ENCODE measurements at regions not wholly inside any gene's neighbourhood (a gene's known extent, or its start where the extent isn't known, plus 50 kb on each side); places are given as distances from the start of the nearest gene placed in this dataset.

DNA sequence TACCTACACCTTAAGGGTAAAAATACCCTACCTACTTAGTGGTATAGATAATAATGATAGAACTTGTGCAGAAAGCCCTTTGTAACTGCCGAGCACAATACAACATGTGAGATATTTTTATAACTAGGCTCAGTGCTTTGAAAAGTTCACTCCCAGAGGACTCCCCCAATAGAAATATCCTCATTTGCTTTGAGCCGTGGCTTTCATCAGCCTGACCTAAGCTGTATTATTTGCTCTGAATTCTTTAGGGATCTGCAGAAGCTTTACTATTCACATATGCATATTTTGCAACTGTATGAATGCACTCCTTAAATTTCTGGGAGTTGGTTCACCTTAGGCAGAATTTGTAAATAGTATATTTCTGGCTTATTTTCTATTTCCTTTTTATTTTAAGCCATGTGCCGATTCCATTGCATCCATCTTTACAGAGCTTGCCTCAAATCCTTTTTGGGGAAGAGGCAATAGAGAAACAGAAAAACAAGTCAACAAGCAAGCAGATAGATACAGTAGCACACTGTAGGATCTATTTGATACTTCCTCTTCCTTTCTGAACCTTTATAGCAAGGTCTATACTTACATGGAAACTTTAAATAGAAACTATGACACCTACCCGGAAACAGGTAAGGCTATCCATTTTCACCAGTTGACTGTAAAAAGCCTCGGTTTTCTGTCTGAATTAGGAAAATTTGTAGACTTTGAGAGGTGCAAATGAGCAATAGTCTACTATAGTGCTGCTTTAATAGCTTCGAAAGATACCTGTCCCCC lies 242.5 kb upstream of the VCX3A start:
- no peak for DNase-seq

DNA sequence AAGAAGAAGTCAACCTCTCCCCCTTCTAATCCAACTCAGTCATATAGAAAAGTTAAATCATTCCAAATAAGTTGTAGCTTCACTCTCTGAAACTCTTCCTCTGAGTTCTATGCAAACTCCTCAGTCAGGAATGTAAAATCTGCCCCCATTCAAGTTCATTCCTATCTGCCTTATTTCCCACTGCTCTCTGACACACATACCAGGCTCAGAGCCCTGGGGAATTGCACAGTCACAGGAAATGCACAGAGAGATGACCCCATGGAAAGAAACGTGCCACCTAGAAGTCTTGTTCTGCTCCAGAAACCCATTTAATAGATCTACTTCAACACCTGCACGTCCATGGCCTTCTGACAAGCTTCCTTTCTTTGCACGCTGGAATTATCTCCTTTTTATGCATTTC lies 236.0 kb upstream of the VCX3A start:
- no peak for DNase-seq

DNA sequence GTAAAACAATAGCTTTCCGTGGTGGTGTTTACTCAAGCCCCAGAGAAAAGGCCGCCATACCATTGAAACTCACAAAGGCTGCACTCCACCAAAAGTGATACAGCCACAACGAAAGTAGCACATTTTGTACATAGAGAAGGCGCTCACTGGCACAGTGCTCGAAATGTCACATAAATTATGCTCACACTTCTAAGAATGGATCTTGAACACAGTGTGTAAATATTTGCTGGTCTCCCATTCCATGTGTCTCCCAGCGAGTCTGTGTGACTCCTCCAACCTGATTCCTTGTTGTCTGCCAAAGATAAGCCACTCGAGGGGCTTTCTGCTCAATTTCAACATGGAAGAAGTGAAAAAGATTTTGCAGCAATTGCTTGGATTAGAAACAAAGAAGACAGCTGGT lies 234.0 kb upstream of the VCX3A start:
- DNase-seq, result no peak

DNA sequence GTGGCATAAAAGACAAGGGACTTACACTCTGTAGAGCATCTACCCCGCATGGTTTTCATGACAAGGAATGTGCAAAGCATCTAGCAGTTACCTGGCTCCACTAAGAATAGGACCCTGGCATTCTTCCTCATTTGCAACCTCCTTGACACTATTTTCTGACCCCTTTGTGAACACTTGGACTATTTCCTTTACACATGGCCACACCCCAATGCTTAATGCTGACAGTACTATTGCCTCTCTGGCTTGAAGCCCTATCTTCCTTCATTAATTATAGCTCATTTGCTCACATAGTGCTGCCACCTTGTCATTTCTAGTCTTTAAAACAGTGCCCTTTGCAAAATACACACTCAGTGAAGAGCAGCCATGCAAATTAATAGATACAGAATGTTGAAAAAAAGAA lies 226.3 kb upstream of the VCX3A start:
- DNase-seq, result no peak

DNA sequence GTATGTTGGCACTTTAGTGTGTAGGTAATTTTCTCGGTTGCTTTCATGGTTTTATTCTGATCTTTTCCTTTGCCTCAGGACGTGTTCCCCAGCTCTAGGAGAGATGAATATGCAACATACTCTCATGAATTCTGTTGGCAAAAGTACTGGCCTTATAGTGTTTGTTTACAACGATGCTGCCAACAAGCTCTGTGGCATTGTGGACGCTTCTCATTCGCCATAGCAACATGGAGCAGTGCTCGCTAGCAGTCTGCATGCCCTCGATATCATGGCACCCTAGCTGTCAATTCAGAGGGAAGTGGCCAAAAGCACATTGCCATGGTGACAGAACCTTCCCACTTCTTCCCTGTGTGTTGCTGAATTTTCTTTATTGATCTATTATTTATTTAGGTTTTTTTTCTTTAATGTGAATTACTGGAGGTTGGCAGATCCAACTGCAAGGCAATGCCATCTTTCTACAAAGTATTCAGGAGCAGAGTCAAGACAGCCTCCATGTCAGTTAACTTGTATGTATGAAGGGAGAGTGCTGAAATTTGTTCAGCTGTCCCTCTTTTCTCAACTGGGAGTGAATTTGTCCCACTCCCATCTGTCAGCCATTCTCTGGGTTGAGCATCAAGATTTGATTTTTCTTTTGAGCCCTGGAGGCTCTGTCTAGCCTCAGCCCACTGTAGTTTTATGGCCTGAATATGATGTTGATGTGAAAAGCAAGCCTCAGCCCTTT lies 224.9 kb upstream of the VCX3A start:
- DNase-seq, result no peak

DNA sequence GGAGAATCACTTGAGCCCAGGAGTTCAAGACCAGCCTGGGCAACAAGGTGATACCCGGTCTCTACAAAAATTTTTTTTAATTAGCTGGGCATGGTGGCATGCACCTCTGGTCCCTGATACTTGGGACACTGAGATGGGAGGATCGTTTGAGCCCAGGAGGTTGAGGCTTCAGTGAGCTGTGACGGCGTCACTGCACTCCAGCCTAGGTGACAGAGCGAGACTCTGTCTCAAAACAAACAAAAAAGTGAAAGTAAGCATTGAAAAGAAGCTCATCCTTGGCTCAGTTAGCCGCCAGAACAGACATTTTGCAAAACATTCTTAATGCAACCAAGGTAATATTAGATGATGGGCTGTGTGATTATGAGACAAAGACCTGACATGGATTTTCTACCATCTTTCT lies 223.3 kb upstream of the VCX3A start:
- DNase-seq, result no peak

DNA sequence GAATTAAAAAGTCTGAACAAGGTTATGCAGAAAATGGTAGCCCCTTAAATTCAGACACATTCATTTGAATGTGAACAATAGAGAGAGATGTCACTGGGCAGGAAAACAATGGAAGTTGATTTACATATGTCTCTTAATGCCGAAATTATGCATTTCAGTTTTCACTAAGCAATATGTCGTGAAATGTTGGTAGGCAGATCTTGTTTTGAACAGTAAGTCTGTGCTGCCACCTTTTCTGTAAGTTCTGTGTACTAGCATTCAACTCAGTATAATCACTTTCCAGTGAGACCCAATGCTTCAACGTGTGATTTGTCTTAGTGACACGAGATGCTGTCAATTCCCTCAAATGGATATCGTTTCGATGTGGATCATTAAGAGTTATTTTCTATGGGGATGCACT lies 222.7 kb upstream of the VCX3A start:
- no peak for DNase-seq

DNA sequence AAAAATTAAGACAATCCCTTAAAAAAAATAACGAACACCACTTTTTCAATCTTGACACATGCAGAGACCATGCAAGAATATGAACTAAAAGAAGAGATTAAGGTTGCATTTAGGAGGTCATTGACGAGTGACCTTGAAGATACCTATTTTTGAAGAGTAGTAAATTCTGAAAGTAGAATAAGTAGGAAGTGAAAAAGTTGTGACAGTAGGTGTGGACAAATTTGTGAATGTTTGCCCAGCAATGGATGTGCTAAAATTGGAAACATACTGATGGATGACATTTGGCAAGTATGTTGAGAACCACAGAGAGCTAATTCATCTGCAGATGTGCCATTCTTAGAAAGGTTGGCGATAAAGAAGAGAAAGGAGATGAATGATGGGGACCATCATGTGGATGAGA lies 213.7 kb upstream of the VCX3A start:
- no peak for DNase-seq

DNA sequence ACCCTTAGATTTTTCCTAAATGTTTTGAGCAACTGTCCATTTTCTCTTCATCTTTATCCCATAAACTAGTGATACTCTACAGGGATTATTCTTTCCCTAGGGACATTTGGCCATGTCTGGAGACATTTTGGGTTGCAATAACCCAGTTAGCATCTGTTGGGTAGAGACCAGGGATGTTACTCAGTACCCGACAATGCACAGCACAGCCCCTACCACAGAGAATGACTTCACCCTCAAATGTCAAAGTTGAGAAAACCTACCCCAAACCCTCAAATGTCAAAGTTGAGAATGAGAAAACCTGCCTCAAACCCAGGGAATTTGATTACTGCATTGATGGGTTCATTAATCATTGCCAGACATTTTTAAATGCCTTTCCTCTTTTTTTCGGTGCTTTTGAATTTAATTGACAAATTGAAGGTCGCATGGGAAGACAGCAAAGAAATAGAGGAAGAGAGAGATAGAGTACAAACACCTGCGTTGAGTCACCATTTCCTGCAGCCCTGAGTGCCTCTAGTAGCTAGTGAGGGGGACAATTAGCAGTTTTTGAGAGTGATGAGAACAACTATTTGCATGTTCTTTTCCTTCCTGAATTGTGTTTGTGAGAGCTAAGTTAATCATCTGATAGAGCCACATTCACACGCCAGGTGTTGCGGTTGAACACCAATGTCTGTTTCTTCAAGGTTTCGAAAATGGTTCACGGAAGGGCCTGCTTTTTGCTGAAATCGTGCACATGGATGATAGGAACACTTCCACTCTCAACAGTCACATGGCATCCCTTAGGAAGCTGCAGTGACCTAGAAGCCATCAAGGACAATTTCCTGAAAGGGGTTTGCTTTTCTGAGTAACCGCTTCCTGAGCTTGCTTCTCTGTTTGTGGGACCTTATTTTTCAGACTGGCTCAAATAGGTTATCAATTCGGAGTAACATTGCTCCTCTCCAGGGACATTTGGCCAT lies 203.9 kb upstream of the VCX3A start:
- DNase-seq, result no peak

DNA sequence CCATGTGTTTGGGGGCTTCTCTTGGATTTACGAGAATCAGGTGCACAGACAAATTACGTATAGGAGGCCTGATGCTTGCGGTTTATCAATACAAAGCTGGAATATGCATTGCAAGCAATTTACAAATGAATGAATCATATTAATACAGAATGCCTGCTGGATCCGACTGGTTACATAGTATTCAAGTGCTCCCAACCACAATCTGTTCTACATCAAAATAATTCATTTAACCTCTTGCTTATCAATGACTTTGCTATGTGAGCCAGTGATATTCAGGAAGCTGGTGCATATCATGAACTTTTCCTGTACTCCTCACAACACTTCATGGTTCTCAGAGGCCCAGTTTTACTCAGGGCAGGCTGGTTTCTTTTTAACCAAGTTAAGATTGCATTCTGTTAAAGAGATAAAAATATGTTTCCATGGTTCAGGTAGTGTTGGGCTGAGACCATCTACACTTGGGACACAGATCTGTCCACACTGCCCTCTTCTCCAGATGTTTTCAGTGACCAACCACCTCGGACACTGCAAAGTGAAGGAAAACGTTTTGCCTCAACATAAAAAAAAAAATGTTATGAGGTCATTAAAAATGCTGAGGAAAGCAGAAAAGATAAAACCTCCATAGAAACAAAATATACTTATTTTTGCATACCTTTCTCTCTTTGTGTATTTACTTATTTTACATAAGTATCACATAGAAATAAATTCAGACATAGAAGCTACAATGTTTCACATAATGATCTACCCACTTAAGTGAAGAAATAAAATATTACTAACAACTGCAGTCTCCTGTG lies 200.1 kb upstream of the VCX3A start:
- DNase-seq, result no peak

DNA sequence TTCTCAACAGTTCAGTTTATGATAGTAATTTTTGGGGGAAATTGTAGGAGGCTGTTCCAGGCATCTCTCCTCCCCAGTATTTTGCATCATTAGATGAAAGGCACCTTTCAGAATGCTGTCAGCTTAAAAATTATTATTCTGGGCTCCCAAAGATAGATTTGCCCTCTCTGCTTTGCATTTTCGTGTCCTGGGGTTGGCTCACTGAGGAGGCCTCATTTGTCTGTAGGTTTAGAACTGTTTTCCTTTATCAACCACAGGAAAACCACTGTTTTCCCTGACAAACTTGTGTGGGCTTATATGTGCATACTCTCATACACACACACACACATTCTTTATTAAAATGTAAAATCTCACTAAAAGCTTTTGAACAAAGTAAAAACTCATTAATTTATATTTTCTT lies 197.2 kb upstream of the VCX3A start:
- no peak for DNase-seq

DNA sequence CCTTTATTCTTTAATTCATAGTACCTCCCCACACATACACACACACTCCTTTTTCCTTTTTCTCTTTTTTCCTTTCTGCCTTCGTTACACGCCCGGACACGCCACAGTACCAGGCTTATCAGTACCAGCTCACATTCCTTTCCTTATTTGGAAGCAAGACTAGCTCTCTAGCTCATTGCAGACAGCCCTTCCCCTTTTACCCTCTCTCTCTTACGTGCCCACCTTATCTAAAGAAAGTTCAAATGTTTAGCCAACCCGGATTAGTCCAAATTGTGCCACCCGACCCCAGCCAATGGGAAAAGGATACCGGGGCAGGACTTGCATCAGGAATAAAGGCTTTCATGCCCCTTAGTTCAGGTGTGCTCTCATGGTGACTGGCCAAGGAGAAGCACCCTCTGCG lies 194.7 kb upstream of the VCX3A start:
- DNase-seq, result no peak

DNA sequence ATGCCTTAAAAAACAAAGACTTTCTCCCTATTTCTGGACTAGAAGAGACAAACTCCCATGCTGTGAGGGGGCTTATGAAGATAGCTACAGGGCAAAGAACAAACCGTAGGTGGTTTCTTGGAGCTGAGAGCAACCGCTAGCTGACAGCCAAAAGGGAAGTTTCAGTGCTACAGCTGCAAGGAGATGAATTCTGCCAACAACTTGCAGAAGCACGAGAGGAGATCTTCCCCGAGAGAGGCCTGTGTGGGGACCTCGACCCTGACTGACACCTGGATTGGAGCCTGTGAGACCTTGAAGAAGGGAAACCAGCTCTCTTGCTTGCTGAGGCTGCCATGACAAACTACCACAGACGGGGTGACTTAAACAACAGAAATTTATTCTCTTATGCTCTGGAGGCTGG lies 183.8 kb upstream of the VCX3A start:
- no peak for DNase-seq

DNA sequence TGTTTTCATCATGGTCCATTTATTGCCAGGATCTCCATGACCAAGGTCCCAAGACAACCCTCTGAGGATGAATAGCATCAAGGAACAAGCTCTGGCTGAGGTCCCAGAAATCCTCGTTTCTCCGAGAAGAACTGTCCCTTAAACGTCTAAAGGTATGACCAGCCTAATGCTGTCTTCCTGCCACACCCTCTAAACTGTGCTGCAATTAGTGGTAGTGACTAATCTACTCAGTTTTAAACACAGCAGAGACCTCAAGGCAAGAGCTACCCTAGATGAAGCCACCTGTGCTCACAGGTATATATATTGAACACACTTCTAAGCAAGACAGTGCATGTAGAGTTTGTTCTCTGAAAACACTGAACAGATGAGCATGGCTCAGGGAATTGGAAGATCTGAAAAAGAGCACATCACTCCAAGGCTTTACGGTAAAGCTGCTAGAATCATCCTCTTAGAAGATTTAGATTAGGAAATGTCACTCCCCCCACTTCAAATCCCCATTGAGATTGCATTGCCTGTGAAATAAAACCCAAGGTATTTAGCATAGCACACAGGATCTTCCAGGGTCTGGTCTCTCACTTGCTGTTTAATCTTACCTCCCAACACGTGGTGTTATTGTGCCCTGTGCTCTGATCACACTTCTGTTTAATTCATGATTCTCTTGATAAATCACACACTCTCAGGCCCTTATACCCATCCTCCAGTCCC lies 173.9 kb upstream of the VCX3A start:
- no peak for DNase-seq

DNA sequence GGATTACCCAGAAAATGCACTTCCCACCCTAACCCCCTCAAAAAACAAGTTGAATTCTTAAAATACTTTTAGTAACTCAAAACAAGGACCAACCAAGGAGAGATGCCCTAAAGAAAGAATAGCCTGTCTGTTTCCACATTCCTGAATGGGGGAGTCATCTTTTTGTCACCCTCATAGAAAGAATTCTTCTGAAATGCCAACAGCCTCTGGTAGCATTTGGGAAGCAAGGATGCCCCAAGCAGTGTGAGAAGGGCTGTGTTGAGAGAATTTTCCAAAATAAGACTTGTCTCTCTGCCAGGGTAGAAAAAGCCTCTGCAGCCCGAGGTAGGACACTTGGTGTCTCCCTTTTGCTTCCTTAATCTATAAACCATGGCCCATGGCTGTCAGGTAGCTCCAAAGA lies 173.1 kb upstream of the VCX3A start:
- no peak for DNase-seq

DNA sequence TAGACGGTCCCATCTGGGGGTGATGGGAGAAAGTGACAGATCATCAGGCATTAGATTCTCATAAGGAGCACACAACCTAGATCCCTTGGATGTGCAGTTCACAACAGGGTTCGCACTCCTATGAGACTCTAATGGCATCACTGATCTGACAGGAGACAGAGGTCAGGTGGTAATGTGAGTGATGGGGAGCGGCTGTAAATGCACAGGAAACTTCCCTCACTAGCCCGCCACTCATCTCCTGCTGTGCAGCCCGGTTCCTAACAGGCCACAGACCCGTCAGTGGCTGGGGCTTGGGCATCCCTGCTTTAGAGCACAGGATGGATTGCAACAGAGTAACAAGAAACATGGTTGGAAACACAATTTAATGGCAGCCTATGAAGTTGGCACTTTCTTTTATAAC lies 172.6 kb upstream of the VCX3A start:
- DNase-seq, result no peak

DNA sequence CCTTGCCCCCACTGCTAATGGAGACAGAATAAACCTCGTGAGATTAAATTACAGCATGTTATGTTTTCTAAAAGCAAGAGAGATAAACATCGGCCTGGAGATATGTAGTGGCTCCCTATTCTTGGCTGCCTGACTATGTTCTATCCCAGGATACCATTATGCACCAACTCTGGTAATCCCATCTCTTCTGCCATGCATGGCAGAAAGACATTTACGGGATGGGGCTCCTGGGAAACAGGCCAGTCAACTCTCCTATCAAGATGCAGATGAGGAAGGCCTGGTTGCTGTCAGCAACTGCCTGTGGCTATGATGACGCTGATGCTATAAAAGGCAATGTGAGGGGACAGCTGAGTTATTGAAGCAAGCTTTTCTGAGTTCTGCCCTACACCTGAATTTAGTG lies 166.2 kb upstream of the VCX3A start:
- DNase-seq, result no peak

DNA sequence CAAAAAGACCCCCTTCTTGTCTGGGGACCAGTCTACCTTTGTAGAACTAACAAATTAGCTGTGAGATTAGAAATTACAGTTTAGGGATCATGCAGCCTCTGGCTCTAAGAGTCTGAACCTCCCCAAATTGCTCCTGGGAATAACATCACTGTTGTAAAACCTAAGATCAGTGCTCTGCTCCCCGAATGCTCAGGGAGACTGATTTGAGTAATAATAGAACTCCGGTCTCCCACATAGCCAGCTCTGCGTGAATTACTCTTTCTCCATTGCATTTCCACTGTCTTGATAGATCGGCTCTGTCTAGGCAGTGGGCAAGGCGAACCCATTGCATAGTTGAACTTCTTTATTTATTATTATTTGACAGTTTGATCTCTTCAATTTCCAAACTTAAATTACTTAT lies 160.8 kb upstream of the VCX3A start:
- no peak for DNase-seq

DNA sequence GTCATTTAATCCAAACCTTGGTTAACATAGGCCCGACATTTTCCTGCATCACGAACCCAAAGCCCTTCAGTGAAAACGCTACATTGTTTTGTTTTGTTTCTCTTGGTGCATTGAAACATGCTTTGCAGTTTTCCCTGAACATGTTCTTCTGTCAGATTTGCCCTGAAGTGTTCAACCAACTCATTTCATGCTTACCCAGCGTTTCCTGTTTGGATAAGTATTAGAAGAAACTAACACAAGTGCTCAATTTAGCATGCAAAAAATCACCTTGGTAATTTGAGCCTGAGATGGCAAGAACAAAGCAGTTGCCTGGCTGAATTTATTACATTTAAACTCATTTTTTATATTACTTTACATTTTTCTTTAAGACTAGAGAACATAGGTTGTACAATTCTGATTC lies 160.1 kb upstream of the VCX3A start:
- DNase-seq, result no peak

DNA sequence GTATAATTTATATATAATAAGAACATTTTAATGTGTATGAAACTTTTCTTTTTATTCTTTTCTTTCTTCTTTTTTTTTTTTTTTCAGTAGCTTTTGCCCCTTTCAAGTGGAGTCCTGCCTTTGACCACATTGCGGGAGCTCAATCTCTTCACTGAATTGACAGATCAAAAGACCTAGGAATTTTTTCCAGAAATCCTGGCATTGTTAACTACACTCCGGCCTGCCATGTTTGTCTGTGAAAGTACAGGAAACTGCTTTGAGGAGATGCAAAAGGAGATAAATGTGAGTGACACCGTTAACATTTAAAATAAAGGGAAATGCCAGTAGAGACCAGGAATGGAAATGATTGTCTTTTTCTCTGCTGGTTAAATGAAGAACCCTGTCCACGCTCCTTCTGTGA lies 159.3 kb upstream of the VCX3A start:
- DNase-seq, result no peak

DNA sequence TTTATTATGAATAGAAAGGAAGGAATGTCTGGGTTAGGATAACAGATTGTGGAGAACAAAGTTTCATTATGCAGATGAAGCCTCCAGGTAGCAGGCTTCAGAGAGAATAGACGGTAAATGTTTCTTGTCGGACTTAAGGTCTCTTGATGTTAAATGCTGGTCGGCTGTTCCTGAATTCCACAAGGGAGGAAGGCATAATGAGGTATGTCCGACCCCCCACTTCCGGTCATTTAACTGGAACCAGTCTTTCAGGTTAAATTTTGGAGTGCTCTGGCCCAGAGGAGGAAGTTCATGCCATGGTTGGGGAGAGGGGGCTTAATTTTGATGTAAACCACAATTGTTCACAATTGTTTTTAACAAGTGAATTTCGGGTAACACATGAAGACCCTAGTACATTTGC lies 158.1 kb upstream of the VCX3A start:
- DNase-seq, result no peak

DNA sequence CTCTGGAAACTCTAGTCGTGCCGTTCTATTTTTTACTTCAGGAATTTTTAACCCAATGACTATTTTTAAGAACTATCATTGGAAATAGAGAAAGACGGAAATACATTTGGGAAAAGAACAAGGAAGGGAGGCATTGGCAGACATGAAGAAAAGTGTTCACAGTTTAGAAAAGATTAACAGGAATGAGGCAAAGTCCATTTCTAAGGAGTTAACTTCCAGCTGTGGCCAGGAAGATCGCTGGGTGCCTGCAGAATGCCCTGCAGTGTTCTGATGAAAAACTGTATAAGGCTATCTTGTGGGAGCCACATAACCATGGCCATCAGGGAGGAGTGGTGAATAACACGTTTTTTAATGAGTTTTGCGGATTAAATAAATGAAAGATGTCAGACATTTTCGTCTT lies 150.6 kb upstream of the VCX3A start:
- no peak for DNase-seq

All from MV-4-11 (cell line).